HK-2 (cell line): ENCODE measurements at regions not wholly inside any gene's neighbourhood (a gene's known extent, or its start where the extent isn't known, plus 50 kb on each side); places are given as distances from the start of the nearest gene placed in this dataset.
"Not testable (repeated sequence)": the region's sequence is repeated elsewhere in the genome, so short reads cannot be mapped to it uniquely, and the experiment has no call there.

Experiments used
- DNase-seq: peaks from one replicate; pipeline ENCODE4 v3.0.0-alpha.2; 2018; ENCODE audit not compliant: unreplicated experiment

- peak; percentile 9 for DNase-seq
Observed at GRCh38 chr6:166877906-166878305, 78.4 kb downstream of the RNASET2 start.

DNA sequence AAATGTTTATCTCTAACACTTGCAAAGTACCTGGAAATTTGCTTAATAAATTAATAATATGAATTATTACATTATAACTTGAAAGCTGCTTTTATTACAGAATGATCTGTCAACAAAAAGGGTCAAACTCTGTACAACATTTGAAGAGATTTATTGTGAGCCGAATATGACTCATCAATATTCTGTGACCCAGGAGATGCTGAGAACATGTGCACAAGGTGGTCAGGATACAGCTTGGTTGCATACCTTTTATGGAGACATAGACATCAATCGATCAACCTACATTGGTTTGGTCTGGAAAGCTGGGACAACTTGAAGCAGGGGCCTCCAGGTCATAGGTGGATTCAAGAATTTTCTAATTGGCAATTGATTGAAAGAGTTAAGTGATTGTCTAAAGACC is 79.0 kb downstream of the RNASET2 start:
- DNase-seq = no peak

- no peak for DNase-seq
Observed at GRCh38 chr6:166872531-166873009, 83.8 kb downstream of the RNASET2 start.

DNA sequence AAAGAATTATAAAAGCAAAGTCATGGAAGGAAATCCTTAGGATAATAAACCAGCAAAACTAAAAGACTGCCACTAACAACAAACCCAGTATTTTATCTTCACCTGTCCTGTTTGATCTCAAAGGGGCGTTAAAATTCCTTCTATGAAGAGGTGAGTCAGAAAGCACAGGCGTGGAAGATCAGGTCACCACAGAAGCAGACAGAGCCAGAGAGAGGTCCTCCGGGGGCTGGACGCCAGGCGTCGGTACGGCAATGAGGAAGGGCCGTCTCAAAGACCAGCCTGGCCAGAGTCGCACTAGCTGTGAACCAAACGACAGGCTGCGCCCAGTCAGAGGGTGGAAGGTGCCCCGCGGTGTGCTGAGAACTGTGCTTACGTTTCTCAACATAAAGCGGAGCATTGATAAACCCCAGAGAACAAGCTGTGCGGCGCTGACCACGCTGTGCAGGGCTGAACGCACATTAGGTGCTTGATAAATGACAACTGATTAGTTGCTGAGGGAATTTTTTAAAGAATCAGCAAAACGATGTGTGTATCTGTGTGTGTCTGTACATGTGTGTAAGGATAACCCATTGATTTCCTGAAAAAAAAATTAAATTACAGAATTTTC is 85.6 kb downstream of the RNASET2 start:
- no peak for DNase-seq

GRCh38 chr6:166866839-166867637 is 89.3 kb downstream of the RNASET2 start:
- no peak for DNase-seq

DNA sequence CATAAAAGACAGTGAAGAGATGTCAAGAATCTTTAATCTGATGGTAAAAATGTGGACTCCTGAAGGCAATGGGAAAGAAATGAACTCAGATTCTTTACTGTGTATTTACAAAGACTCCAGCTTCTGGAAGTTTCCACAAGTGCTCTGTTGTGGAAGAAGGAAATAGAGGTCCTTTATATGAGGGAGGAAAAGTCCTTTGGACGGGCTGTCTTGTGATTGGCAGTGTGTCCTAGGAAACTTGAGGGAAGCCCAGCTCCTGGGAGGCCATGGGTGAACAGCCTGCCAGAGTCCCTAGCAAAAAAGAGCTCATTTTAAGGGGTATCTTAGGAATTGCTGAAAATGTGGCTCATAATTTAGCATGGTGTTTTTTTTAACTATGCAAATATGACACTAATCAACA is 92.0 kb downstream of the RNASET2 start:
- DNase-seq = no peak

DNA sequence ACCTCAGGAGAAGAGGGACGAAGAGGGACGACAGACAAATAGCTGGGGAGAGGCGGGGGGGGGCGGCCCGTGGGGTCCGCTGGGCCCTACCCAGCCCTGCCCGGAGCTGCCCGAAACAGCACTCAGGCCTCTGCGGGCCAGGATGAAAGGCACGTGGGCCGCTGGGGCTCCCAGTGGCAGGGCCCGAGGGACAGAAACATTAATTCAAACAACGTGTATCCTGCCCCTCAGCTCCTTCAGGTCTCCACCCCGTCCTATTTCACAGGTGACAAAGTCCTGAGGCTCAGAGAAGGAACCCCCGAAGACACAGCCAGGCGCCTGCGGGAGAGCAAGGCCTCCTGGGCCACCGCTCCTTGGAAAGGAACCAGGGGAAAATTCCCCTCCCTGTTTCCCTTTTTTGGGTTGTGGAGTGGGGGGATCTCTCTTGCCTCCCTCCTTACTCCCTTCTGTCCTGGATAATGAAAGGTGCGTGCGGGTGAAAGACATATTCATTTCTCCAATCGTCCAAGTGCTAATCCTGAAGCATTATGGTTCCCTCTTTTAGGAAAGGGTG is 93.3 kb downstream of the RNASET2 start:
- no peak for DNase-seq

DNA sequence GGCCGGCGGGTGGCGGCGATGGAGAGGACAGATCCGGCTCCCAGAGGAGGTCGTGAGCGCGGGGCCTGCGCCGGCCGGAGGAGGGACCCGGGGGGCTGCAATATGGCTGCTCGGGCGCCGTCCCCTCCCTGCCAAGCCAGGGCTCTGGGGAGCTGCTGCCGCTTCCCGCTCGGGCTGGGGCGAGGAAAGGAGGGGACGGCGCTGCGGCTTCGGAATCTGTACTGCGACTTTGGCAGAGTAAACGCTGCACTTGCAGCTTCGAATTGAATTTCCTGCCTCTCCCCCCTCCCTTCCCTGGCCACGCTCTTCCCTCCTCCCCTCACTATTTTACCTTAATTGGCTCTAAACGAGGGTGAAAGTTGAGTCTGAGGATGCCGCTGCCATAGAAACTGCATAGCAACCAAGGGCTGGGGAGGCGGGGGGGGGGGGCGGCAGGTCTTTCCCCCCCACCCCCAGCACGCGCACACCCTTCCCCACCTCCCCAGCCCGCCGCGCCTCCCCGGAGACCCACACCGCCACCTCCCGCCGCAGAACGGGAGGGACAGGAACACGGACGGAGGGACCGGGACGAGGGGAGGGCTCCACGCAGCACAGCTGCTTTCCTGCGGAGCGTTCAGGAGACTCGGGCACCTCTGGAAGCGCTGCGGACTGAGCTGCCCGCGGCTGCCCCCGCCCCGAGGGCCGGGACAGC is 93.9 kb downstream of the RNASET2 start:
- DNase-seq = no peak

- DNase-seq = no peak
Observed at GRCh38 chr6:166861961-166862286, 94.4 kb downstream of the RNASET2 start.

DNA sequence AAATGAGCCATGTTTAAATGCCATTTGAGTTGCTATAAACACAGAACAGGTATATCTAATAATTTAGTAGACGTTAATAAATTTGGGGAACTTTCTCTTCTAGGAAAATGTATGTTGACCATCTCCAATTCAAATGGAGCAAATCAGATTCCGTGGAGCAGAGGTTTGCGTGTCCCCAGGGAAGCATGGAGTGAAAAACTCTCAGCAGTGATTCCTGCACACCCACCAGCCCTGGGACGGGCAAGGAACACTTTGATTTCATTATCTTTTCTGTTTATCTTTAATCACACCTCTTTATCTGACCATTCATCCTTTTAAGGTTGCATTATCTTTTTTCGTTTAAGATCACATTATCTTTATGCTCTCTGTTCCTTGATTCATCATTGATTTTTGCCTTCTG is 95.0 kb downstream of the RNASET2 start:
- no peak for DNase-seq

- DNase-seq = no peak
Observed at GRCh38 chr6:166860392-166860791, 96.0 kb downstream of the RNASET2 start.

- no peak for DNase-seq
Observed at GRCh38 chr6:166855416-166855815, 100.9 kb downstream of the RNASET2 start.

DNA sequence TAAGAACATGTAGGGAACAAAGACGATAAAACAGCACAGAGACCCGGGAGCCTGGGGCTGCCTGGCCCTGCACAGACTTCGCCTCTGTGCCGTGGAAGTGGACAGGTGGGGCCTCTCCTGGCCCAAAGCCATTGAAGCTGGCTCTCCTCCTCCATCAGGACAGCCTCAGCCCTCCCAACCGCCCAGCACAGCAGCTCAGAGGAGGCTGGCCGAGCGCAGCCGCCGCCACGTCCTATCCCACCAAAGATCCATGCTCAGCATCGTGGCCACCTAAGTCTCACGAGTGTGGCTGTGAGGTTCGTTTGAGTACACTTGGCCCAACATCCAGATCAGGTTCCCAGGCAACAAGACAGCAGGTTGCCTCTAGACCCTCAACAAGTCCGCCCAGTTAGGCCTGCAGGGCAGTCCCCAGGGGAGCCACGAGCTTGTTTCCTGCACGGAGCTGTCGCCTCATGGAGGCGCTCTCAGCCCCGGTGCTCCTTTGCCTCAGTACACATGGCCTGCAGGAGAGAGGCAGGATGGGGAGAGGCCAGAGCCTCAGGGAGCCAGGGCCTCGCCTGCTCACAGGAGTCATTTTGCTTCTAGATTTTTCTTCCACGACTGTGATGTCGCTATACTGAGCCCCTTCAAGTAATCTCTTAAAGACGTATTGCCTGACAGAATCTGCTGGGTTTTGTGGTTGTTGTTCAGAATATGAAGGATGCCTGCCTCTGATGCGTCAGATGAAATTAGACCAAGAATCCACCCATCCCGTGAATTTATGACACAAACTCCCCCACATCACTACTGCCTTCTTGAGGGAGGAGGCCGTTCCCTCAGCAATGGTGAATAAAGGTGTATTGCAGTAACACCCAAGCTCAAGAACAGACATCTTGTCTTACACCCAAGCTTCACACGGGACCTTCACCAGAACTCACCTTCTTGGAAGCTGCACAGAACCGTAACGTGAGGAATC is 102.7 kb downstream of the RNASET2 start:
- no peak for DNase-seq

DNA sequence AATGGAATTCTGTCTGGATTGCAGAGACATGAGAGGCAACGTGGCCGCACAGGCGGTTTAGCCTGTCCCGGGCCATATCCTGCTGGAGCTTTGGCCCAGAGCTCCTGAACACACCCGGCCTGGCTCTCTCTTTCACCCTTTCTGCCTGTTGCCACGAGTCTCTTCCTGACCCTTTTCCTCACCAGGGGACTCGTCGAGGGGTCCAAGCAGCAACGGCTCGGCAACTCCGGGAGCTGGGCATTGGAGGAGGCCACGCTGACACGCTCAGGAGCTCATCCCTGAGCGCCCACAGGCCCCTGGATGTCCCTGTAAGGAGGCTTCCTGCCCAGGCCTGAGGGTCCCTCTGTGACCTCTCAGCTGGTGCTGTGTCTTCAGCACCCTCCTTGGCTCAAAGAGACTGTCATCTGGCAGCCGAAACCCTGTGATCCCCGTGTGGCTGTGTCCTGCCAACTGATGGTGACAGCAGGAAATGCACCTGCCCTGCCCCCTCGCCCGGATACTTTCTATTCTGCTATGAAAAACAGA is 103.8 kb downstream of the RNASET2 start:
- no peak for DNase-seq

DNA sequence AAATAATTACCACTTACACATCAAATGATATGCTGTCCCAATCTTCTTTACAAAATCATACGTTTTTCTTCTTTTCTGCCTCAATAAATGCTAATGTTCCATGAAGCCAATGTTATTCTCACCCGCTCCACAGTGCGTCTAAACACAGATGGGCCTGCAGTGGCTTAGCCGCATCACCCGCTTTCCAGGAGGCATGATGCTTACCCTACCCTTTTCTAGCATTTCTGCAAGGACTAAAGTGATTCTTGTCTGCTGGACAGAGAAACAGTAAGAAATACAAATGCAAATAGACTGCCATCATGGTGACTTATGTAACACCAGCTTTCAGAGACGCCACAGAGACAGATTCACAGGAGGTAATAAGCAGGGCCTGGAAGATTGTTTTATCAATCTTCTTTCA is 104.4 kb downstream of the RNASET2 start:
- no peak for DNase-seq

GRCh38 chr6:166851426-166851825 is 104.9 kb downstream of the RNASET2 start:
- DNase-seq = no peak

DNA sequence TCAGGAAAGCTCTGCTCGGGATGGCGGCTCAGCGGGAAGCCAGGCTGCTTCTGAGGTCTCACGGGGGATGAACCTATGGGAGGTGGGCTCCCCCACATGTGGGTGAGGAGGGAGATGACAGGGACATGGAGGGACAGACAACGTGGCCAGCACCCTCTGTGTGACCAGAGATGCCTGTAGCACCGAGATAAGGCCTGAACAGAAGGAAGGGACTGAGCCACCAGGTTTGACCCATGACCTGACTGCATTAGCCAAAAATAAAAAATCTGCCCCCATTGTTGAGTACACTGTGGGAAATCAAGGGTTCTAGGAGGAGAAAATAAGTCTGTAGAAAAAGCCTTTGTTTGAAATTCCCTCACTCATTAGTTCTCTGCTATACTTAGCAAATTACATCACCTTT is 105.7 kb downstream of the RNASET2 start:
- no peak for DNase-seq

DNA sequence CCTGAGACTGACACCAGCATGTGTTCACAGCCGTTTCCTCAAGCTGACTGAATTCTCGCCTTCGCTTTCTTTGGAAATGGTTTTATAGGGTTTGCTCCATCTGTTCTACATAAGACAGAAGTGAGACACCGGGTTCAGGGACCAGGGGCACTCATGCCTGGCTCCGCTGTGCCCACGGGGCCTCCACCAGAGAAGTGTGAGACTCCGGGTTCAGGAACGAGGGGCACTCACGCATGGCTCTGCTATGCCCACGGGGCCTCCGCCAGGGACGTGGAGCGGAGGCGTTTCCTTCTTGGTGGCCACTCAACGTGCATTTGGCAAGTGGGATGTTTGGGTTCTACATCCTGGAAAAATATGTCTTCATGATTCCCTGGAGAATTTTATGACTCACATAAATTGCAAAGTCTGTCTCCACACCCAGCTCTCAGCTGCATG is 106.6 kb downstream of the RNASET2 start:
- no peak for DNase-seq

DNA sequence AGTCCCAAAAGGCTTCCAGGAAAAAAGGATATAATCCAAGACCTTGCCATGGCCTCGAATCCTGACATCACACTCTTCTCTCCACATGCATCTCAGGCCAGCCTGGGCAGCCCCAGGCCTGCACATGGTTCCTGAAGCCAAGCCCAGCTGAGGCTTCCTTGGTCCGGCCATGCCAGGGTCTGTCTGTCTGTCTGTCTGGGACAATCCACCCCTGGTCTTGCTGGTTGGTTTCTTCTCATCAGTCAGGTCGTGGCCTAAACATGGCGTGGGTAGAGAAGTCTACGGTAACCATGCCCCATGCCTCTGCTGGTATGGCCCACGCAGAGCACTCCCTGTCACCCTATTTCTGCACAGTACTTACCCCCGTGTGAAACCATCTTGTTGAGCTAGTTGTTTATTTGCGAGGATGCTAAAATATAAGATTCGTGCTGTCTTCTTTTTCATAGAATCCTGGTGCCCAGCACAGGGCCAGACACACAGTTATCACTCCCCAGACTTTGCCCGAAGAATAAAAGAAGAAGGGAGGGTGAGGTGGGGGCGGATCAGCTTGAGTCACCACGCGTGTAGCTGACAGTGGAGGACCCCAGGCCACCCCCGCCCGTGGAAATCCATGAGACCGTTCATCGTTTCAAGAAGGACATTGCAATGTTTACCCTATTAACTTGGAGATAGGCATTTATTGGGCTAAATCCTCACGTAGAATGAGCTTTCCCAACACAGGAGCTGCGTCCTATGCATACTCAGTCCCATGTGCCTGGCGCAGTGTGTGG is 107.2 kb downstream of the RNASET2 start:
- DNase-seq = no peak

- not testable (repeated sequence) for DNase-seq
Observed at GRCh38 chr6:166846446-166847142, 109.8 kb downstream of the RNASET2 start.
